Breast epithelium (tissue), 4 donors: ENCODE measurements at regions not wholly inside any gene's neighbourhood (a gene's known extent, or its start where the extent isn't known, plus 50 kb on each side); places are given as distances from the start of the nearest gene placed in this dataset.

Experiments used
- DNase-seq, 2 donors: peaks; one replicate each; pipeline ENCODE4 v3.0.0-alpha.2; 2019; ENCODE audit warnings: low spot score in 2 of 2
- H3K27ac ChIP-seq, 2 donors: fragments of 200-600 bp; sonication (generic) in 1 of 2; one replicate each; pipeline ENCODE4 v1.5.1; 2016 to 2019; ENCODE audit warnings: mild to moderate bottlenecking in 1 of 2
- H3K27me3 ChIP-seq, 2 donors: fragments of 200-600 bp; sonication (generic) in 1 of 2; one replicate each; pipeline versions ENCODE4 v1.5.1 to v1.6.0; 2017 to 2019; ENCODE audit warnings: control low read depth in 1 of 2, mild to moderate bottlenecking in 1 of 2
- H3K36me3 ChIP-seq: fragments of 200-600 bp; one replicate; pipeline ENCODE4 v1.5.1; 2019
- H3K4me1 ChIP-seq, 2 donors: fragments of 200-600 bp; sonication (generic); one replicate each; pipeline ENCODE4 v1.5.1; 2016 to 2019; ENCODE audit warnings: control low read depth in 1 of 2
- H3K4me3 ChIP-seq, 3 donors: fragments of 200-600 bp; sonication (generic); 1 replicate in 2 of 3; 2 replicates in 1 of 3; pipeline ENCODE4 v1.5.1; 2016 to 2019; ENCODE audit warnings: mild to moderate bottlenecking in 3 of 3, moderate library complexity in 2 of 3
- H3K9me3 ChIP-seq, 2 donors: fragments of 200-600 bp; sonication (generic) in 1 of 2; one replicate each; pipeline ENCODE4 v1.5.1; 2016 to 2019; ENCODE audit warnings: control low read depth in 1 of 2
- POLR2A ChIP-seq: fragments of 450-650 bp; IDR thresholded peaks from one replicate; pipeline ENCODE4 v1.6.1; 2016; ENCODE audit warnings: antibody characterized with exemption, mild to moderate bottlenecking, moderate library complexity
- POLR2AphosphoS5 ChIP-seq, 3 donors: sonication (generic); formaldehyde crosslinking; IDR thresholded peaks; one replicate each; pipeline ENCODE4 v1.6.1; 2017; ENCODE audit warnings: antibody characterized with exemption in 3 of 3
- intact Hi-C: fragments of 100-400 bp; cut with DNase I; formaldehyde crosslinking; loops from one replicate; pipeline ENCODE4 v1.15.1; 2023; ENCODE audit warnings: low total_unique reads
- TF ChIP-seq, protein P1 (sequence below), 3 donors: fragments of 450-650 bp; IDR thresholded peaks; one replicate each; pipeline ENCODE4 v1.5.1; 2016 to 2017; ENCODE audit warnings: antibody characterized with exemption in 3 of 3, mild to moderate bottlenecking in 3 of 3, moderate library complexity in 3 of 3

DNA sequence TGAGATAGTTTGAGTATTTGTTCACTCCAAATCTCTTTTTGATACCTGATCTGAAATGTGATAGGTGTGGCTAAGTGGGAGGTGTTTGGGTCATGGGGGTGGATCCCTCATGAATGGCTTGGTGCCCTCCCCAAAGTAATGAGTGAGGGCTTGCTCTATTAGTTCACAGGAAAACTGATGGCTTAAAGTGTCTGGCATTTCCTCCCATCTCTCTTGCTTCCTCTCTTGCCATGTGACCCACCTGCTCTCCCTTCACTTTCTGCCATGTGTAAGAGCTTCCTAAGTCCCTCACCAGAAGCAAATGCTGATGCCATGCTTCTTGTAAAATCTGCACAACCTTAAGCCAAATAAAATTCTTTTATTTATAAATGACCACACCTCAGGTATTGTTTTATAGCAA, 61.1 kb downstream of the MAD2L1 start:
- no peak for DNase-seq
- no peaks in the 10 kb centered on the region for H3K27me3 ChIP-seq
- no peak overlapping the region for H3K27ac ChIP-seq
- H3K36me3 ChIP-seq: no peaks in the 10 kb centered on the region
- intact Hi-C loops: no loop called here
- H3K4me3 ChIP-seq: no peak overlapping the region
- no peaks in the 10 kb centered on the region for H3K4me1 ChIP-seq
- no peaks in the 10 kb centered on the region for H3K9me3 ChIP-seq
- TF ChIP-seq POLR2AphosphoS5 (IDR thresholded peaks at IDR 0.05) (no peak), POLR2A (no peak)
- TF ChIP-seq, protein P1, sequence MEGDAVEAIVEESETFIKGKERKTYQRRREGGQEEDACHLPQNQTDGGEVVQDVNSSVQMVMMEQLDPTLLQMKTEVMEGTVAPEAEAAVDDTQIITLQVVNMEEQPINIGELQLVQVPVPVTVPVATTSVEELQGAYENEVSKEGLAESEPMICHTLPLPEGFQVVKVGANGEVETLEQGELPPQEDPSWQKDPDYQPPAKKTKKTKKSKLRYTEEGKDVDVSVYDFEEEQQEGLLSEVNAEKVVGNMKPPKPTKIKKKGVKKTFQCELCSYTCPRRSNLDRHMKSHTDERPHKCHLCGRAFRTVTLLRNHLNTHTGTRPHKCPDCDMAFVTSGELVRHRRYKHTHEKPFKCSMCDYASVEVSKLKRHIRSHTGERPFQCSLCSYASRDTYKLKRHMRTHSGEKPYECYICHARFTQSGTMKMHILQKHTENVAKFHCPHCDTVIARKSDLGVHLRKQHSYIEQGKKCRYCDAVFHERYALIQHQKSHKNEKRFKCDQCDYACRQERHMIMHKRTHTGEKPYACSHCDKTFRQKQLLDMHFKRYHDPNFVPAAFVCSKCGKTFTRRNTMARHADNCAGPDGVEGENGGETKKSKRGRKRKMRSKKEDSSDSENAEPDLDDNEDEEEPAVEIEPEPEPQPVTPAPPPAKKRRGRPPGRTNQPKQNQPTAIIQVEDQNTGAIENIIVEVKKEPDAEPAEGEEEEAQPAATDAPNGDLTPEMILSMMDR (IDR thresholded peaks at IDR 0.05): no peak

DNA sequence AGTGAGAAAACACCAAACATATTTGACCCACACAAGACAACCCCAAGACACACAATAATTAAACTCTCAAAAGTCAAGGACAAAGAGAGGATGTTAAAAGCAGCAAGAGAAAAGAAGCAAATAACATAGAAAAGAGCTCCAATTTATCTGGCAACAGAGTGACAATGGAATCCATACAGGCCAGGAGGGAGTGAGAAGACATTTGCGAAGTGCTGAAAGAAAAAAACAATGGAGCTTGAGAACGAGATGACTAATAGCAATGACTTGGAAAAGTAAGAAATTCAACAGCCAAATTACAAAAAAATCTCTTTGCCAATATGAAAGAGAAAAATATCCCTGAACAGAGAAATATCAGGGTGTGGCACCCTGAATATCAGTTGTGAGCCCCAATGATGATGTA, 61.6 kb downstream of the MAD2L1 start:
- H3K4me1 ChIP-seq: no peaks in the 10 kb centered on the region
- intact Hi-C loops: no loop called here
- no peaks in the 10 kb centered on the region for H3K36me3 ChIP-seq
- DNase-seq: no peak
- TF ChIP-seq POLR2AphosphoS5 (IDR thresholded peaks at IDR 0.05) (no peak), POLR2A (no peak)
- TF ChIP-seq, protein P1 (IDR thresholded peaks at IDR 0.05): no peak
- no peaks in the 10 kb centered on the region for H3K27me3 ChIP-seq
- H3K4me3 ChIP-seq: no peak overlapping the region
- H3K9me3 ChIP-seq: no peaks in the 10 kb centered on the region
- H3K27ac ChIP-seq: no peak overlapping the region

DNA sequence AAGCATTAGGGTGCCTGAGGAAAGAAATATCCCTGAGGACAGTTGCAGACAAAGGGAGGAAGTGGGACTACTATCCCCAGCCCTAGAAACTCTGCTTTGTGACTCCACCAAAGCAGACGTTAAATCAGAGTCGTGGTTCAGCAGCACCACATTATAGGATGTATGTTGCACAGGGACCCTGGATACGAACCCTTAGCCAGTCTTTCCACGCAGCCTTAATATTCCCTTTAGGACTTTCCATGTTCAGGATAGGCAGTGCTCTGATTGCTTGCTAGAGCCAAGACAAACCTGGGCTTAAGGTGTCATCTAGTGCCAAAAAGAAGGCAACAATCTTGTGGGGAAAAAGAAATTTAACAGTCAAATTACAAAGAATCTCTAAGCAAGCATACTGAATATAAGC, 62.6 kb downstream of the MAD2L1 start:
- H3K4me3 ChIP-seq: no peak overlapping the region
- H3K27me3 ChIP-seq: no peaks in the 10 kb centered on the region
- no peaks in the 10 kb centered on the region for H3K36me3 ChIP-seq
- no peak for TF ChIP-seq POLR2A
- TF ChIP-seq, protein P1 (IDR thresholded peaks at IDR 0.05): no peak
- no peak for TF ChIP-seq POLR2AphosphoS5 (IDR thresholded peaks at IDR 0.05)
- intact Hi-C loops: no loop called here
- DNase-seq: no peak
- H3K4me1 ChIP-seq: no peaks in the 10 kb centered on the region
- H3K27ac ChIP-seq: no peak overlapping the region
- H3K9me3 ChIP-seq: no peaks in the 10 kb centered on the region

DNA sequence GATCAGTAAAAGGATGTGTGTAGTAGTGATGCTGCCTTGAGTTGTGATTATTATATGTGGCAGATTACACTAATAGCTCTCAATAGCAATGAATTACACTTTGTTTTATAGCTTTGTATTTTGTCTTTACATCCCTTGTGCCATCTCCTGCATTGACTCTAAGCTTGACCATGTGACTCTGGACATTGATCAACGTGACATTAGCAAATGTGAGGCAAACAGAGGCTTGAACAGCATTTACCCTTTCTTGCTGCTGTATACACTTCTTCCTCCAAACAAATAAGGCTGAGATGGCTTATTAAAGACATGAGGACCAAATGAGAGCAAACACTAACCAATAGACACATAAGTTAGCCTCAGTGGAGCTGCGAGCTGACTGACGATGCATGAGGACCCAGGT, 63.5 kb downstream of the MAD2L1 start:
- TF ChIP-seq, protein P1 (IDR thresholded peaks at IDR 0.05): no peak
- TF ChIP-seq POLR2A (no peak), POLR2AphosphoS5 (IDR thresholded peaks at IDR 0.05) (no peak)
- H3K4me3 ChIP-seq: no peak overlapping the region
- no peak for DNase-seq
- H3K9me3 ChIP-seq: no peaks in the 10 kb centered on the region
- H3K27ac ChIP-seq: no peak overlapping the region
- intact Hi-C loops: no loop called here
- H3K27me3 ChIP-seq: no peaks in the 10 kb centered on the region
- H3K36me3 ChIP-seq: no peaks in the 10 kb centered on the region
- no peaks in the 10 kb centered on the region for H3K4me1 ChIP-seq

DNA sequence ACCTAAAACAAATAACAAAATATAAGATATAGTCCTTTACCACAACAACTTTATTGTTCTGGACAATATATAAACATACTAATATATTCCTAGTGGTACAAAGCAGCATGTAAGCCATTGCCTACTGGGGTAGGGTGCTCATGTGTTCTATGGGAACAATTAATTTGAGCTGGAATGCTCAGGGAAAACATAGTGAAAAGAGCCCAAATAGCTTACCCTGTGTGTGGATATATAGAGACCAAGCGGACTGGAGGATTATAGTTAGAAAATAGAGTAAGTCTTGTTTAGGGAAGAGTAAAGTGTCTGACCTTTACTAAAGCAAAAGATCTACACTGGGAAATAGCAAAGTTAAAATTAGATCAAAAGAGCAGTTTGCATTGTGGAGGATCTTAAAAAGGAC, 64.8 kb downstream of the MAD2L1 start:
- no peaks in the 10 kb centered on the region for H3K27me3 ChIP-seq
- DNase-seq: no peak
- H3K36me3 ChIP-seq: no peaks in the 10 kb centered on the region
- no peak for TF ChIP-seq POLR2A
- TF ChIP-seq, protein P1 (IDR thresholded peaks at IDR 0.05): no peak
- TF ChIP-seq POLR2AphosphoS5 (IDR thresholded peaks at IDR 0.05): no peak
- H3K4me3 ChIP-seq: no peak overlapping the region
- intact Hi-C loops: no loop called here
- no peaks in the 10 kb centered on the region for H3K4me1 ChIP-seq
- no peak overlapping the region for H3K27ac ChIP-seq
- no peaks in the 10 kb centered on the region for H3K9me3 ChIP-seq
